ENCODE measurements at regions not wholly inside any gene's neighbourhood (a gene's known extent, or its start where the extent isn't known, plus 50 kb on each side); places are given as distances from the start of the nearest gene placed in this dataset.

GRCh38 chr4:79013756-79014155 lies 74.5 kb upstream of the PAQR3 start:
- TF ChIP-seq CTCF (IDR thresholded peaks at IDR 0.05): no peak
- TF ChIP-seq POLR2AphosphoS5 (IDR thresholded peaks at IDR 0.05; ENCODE audit: low read depth, low read length): no peak
- TF ChIP-seq REST (IDR thresholded peaks at IDR 0.05; ENCODE audit: insufficient read depth in 1 of 2, low read depth in 2 of 2, low read length in 1 of 2): no peak
- no peak for TF ChIP-seq TCF7L2 (IDR thresholded peaks at IDR 0.05; ENCODE audit: low read depth, low read length)

All from Panc1 (cell line).